Kasumi-1 (cell line): ENCODE measurements at regions not wholly inside any gene's neighbourhood (a gene's known extent, or its start where the extent isn't known, plus 50 kb on each side); places are given as distances from the start of the nearest gene placed in this dataset.

Source experiments
- DNase-seq, 2 experiments: peaks; one replicate each; lab custom pipeline; 2025; lab: John Stamatoyannopoulos, UW

- DNase-seq: no peak
These were observed 178.6 kb downstream of the RAB11FIP2 start for GRCh38 chr10:117868151-117868550.

- no peak for DNase-seq
These were observed 170.9 kb downstream of the RAB11FIP2 start for GRCh38 chr10:117875793-117876192.

- DNase-seq: no peak
These were observed 170.5 kb downstream of the RAB11FIP2 start for GRCh38 chr10:117876210-117876609.

GRCh38 chr10:117878626-117879025 is 168.1 kb downstream of the RAB11FIP2 start:
- no peak for DNase-seq

- DNase-seq: no peak
These were observed 162.6 kb downstream of the RAB11FIP2 start for GRCh38 chr10:117884093-117884492.

- no peak for DNase-seq
These were observed 162.1 kb downstream of the RAB11FIP2 start for GRCh38 chr10:117884592-117884991.

- DNase-seq: no peak
These were observed 161.4 kb downstream of the RAB11FIP2 start for GRCh38 chr10:117885206-117885829.

GRCh38 chr10:117886766-117887165 is 160.0 kb downstream of the RAB11FIP2 start:
- no peak for DNase-seq

- DNase-seq: no peak
These were observed 157.1 kb downstream of the RAB11FIP2 start for GRCh38 chr10:117889664-117890063.

GRCh38 chr10:117892681-117893220 is 154.0 kb downstream of the RAB11FIP2 start:
- DNase-seq: no peak

GRCh38 chr10:117894339-117894738 is 152.4 kb downstream of the RAB11FIP2 start:
- no peak for DNase-seq

- DNase-seq: no peak
These were observed 150.2 kb downstream of the RAB11FIP2 start for GRCh38 chr10:117896517-117896916.

- DNase-seq: no peak
These were observed 147.5 kb downstream of the RAB11FIP2 start for GRCh38 chr10:117899181-117899683.

- no peak for DNase-seq
These were observed 146.5 kb downstream of the RAB11FIP2 start for GRCh38 chr10:117900280-117900679.

- DNase-seq: no peak
These were observed 142.9 kb downstream of the RAB11FIP2 start for GRCh38 chr10:117903854-117904253.

- DNase-seq: no peak
These were observed 141.3 kb downstream of the RAB11FIP2 start for GRCh38 chr10:117905404-117905803.

GRCh38 chr10:117911684-117912083 is 135.1 kb downstream of the RAB11FIP2 start:
- DNase-seq: no peak

GRCh38 chr10:117914334-117914733 is 132.4 kb downstream of the RAB11FIP2 start:
- DNase-seq: no peak

GRCh38 chr10:117920956-117921355 is 125.8 kb downstream of the RAB11FIP2 start:
- no peak for DNase-seq

GRCh38 chr10:117921421-117921820 is 125.3 kb downstream of the RAB11FIP2 start:
- DNase-seq: no peak

- no peak for DNase-seq
These were observed 121.9 kb downstream of the RAB11FIP2 start for GRCh38 chr10:117924820-117925219.

- no peak for DNase-seq
These were observed 121.4 kb downstream of the RAB11FIP2 start for GRCh38 chr10:117925369-117925768.

GRCh38 chr10:117926491-117926890 is 120.2 kb downstream of the RAB11FIP2 start:
- peak; percentile 3 to 23 for DNase-seq

GRCh38 chr10:117927332-117927731 is 119.4 kb downstream of the RAB11FIP2 start:
- DNase-seq: no peak
